ENCODE measurements at regions not wholly inside any gene's neighbourhood (a gene's known extent, or its start where the extent isn't known, plus 50 kb on each side); places are given as distances from the start of the nearest gene placed in this dataset.

GRCh38 chr3:137097852-137098251 is 140.1 kb downstream of the IL20RB start:
- H3K79me2 ChIP-seq (replicated peaks; ENCODE audit: insufficient read depth, low read length) = no peaks in the 10 kb centered on the region
- H3K9ac ChIP-seq (ENCODE audit: low read length) = no peak overlapping the region
- H3K9me2 ChIP-seq (ENCODE audit: insufficient read depth, low read length) = no peaks in the 10 kb centered on the region
- H3K36me3 ChIP-seq (ENCODE audit: insufficient read depth, low read length) = no peaks in the 10 kb centered on the region
- H3K27ac ChIP-seq (ENCODE audit: low read length) = no peak overlapping the region
- H3K27me3 ChIP-seq (ENCODE audit: insufficient read depth, low read depth, low read length) = no peaks in the 10 kb centered on the region
- H2AFZ ChIP-seq (ENCODE audit: low read depth, low read length) = no peak overlapping the region
- H3F3A ChIP-seq (ENCODE audit: insufficient read depth, low read length, poor library complexity, severe bottlenecking) = no peaks in the 10 kb centered on the region
- H3K9me3 ChIP-seq (ENCODE audit: low read length) = no peaks in the 10 kb centered on the region
- no peak overlapping the region for H3K4me2 ChIP-seq (ENCODE audit: low read length)
- H3K4me3 ChIP-seq (ENCODE audit: low read length) = no peak overlapping the region
- no peaks in the 10 kb centered on the region for H4K20me1 ChIP-seq (ENCODE audit: insufficient read depth)
- no peak for TF ChIP-seq SMC3 (conservative IDR thresholded peaks at IDR 0.05; ENCODE audit: poor library complexity)
- TF ChIP-seq RAD21 (conservative IDR thresholded peaks at IDR 0.05) = no peak

- H3K4me3 ChIP-seq (ENCODE audit: low read length) = no peak overlapping the region
- no peaks in the 10 kb centered on the region for H3K79me2 ChIP-seq (replicated peaks; ENCODE audit: insufficient read depth, low read length)
- no peak overlapping the region for H3K4me2 ChIP-seq (ENCODE audit: low read length)
- TF ChIP-seq RAD21 (conservative IDR thresholded peaks at IDR 0.05) (no peak), POLR2AphosphoS5 (IDR thresholded peaks at IDR 0.05) (no peak), EZH2 (IDR thresholded peaks at IDR 0.05; ENCODE audit: borderline replicate concordance, insufficient read depth, low read length, poor library complexity, severe bottlenecking) (no peak), MXI1 (conservative IDR thresholded peaks at IDR 0.05; ENCODE audit: poor library complexity, severe bottlenecking) (no peak), SMC3 (conservative IDR thresholded peaks at IDR 0.05; ENCODE audit: poor library complexity) (no peak), CTCF (IDR thresholded peaks at IDR 0.05; ENCODE audit: poor library complexity, severe bottlenecking) (no peak), TAF1 (IDR thresholded peaks at IDR 0.05; ENCODE audit: low read depth) (no peak), EP300 (conservative IDR thresholded peaks at IDR 0.05; ENCODE audit: poor library complexity, severe bottlenecking) (no peak)
- H3K27ac ChIP-seq (ENCODE audit: low read length) = no peak overlapping the region
- no peaks in the 10 kb centered on the region for H3K9me3 ChIP-seq (ENCODE audit: low read length)
- no peaks in the 10 kb centered on the region for H4K20me1 ChIP-seq (ENCODE audit: insufficient read depth)
- no peaks in the 10 kb centered on the region for H3K36me3 ChIP-seq (ENCODE audit: insufficient read depth, low read length)
- H3K9ac ChIP-seq (ENCODE audit: low read length) = no peak overlapping the region
- no peaks in the 10 kb centered on the region for H3K27me3 ChIP-seq (ENCODE audit: insufficient read depth, low read depth, low read length)
- no peaks in the 10 kb centered on the region for H3F3A ChIP-seq (ENCODE audit: insufficient read depth, low read length, poor library complexity, severe bottlenecking)
- H2AFZ ChIP-seq (ENCODE audit: low read depth, low read length) = no peak overlapping the region
- H3K9me2 ChIP-seq (ENCODE audit: insufficient read depth, low read length) = no peaks in the 10 kb centered on the region
These were observed 141.8 kb downstream of the IL20RB start for GRCh38 chr3:137099364-137100219.

- Histone ChIP-seq H2AFZ (ENCODE audit: low read depth, low read length) (no peak overlapping the region), H3K36me3 (ENCODE audit: insufficient read depth, low read length) (no peaks in the 10 kb centered on the region), H3K9me3 (ENCODE audit: low read length) (no peaks in the 10 kb centered on the region), H3K27me3 (ENCODE audit: insufficient read depth, low read depth, low read length) (no peaks in the 10 kb centered on the region), H3K9ac (ENCODE audit: low read length) (no peak overlapping the region), H3K79me2 (replicated peaks; ENCODE audit: insufficient read depth, low read length) (no peaks in the 10 kb centered on the region), H3K27ac (ENCODE audit: low read length) (no peak overlapping the region), H3K4me3 (ENCODE audit: low read length) (no peak overlapping the region), H3F3A (ENCODE audit: insufficient read depth, low read length, poor library complexity, severe bottlenecking) (no peaks in the 10 kb centered on the region), H3K9me2 (ENCODE audit: insufficient read depth, low read length) (no peaks in the 10 kb centered on the region), H3K4me2 (ENCODE audit: low read length) (no peak overlapping the region), H4K20me1 (ENCODE audit: insufficient read depth) (no peaks in the 10 kb centered on the region)
- TF ChIP-seq EP300 (conservative IDR thresholded peaks at IDR 0.05; ENCODE audit: poor library complexity, severe bottlenecking) (no peak), RAD21 (conservative IDR thresholded peaks at IDR 0.05) (no peak), MXI1 (conservative IDR thresholded peaks at IDR 0.05; ENCODE audit: poor library complexity, severe bottlenecking) (no peak), SMC3 (conservative IDR thresholded peaks at IDR 0.05; ENCODE audit: poor library complexity) (no peak), CTCF (IDR thresholded peaks at IDR 0.05; ENCODE audit: poor library complexity, severe bottlenecking) (no peak), REST (IDR thresholded peaks at IDR 0.05; ENCODE audit: borderline replicate concordance) (no peak), POLR2AphosphoS5 (IDR thresholded peaks at IDR 0.05) (no peak), EZH2 (IDR thresholded peaks at IDR 0.05; ENCODE audit: borderline replicate concordance, insufficient read depth, low read length, poor library complexity, severe bottlenecking) (no peak), TAF1 (IDR thresholded peaks at IDR 0.05; ENCODE audit: low read depth) (no peak)
These were observed 142.5 kb downstream of the IL20RB start for GRCh38 chr3:137100326-137100725.

Data from neural cell (in vitro differentiated cells).